LNCAP (cell line): ENCODE measurements at regions not wholly inside any gene's neighbourhood (a gene's known extent, or its start where the extent isn't known, plus 50 kb on each side); places are given as distances from the start of the nearest gene placed in this dataset.

Experiments
- TF ChIP-seq, protein P1 (sequence below): fragments of 450-650 bp; IDR thresholded peaks from 2 replicates; pipeline ENCODE4 v1.5.1; 2017; ENCODE audit warnings: mild to moderate bottlenecking

DNA sequence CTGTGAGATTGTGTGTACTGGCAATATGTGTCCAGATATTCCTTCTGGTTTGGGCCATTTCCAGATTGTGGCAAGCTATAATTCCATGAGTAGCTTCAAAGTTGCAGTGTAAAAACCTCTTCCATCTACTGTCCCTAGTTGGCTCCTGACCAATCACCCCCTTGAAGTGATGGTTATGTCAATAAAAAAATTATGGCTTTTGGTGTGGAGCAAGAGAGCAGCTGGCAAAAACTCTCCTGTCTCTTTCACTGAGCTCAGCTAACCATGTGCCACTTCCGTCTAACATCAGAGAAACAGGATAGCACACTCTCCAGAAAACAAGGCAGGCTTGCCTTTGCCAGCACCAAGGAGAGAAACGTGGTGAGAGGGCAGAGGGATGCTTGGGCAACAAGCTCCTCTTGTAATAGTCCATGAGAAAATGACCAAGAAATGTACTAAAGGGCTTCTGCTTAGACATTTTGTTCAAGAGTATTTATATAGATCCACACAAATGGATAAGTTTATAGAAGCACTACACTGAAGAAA lies 914.4 kb upstream of the SEMA6A start:
- TF ChIP-seq, protein P1, sequence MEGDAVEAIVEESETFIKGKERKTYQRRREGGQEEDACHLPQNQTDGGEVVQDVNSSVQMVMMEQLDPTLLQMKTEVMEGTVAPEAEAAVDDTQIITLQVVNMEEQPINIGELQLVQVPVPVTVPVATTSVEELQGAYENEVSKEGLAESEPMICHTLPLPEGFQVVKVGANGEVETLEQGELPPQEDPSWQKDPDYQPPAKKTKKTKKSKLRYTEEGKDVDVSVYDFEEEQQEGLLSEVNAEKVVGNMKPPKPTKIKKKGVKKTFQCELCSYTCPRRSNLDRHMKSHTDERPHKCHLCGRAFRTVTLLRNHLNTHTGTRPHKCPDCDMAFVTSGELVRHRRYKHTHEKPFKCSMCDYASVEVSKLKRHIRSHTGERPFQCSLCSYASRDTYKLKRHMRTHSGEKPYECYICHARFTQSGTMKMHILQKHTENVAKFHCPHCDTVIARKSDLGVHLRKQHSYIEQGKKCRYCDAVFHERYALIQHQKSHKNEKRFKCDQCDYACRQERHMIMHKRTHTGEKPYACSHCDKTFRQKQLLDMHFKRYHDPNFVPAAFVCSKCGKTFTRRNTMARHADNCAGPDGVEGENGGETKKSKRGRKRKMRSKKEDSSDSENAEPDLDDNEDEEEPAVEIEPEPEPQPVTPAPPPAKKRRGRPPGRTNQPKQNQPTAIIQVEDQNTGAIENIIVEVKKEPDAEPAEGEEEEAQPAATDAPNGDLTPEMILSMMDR: no peak

DNA sequence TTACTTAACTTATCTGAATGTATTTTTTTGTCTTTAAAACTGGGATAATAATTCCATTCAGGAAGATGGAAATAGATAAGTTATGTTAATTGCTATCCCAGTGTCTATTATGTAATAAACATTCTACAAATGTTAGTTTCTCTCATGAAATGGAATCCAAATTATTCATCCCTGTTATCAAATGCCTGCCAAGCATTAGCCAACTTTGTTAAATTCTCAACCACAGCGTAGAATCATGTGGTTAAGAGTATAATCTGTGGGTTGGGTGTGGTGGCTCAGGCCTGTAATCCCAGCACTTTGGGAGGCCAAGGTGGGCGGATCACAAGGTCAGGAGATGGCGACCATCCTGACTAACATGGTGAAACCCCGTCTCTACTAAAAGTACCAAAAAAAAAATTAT lies 912.9 kb upstream of the SEMA6A start:
- TF ChIP-seq, protein P1: no peak

DNA sequence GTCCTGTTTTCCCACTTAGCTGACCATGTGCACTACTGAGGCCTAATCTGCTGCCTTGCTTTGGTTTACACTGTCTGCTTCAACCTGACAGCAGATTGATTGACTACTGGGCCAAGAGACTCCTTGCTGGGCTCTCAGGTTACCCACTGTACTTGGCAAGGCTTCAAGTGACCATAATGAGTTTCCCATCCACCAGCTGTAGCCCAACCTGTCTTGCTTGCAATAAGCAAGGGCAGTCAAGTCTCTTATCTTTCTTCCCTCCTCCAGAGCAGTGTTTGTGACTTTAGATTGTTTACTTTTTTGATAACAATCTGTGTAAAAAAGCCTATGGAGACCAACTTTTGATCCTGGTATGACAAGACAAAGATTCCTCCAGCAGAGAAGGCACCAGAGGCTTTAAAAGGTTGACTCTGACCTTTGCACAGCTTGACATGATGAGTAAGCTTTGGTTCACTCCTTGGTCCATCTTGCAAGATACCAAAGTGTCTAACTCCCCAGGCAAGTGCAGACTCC lies 912.3 kb upstream of the SEMA6A start:
- TF ChIP-seq, protein P1: no peak

DNA sequence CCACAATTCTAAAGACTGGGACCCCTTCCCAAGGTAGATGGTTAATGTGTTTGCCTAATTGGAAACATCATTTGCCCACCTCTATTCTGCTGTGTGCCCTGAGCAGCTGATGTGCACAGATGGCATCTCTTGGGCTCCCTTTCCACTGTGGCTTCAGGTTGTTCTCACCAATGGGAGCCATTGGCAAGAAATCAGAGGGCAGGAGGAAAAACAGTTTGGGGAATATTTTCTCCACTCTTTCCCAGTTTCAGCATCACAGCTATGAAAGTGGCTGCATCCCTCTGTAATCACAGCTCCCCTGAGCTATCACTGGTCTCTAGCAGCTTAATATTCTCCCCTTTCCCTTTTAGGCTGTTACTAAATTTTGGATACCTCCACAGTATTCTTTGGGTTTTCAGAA lies 911.6 kb upstream of the SEMA6A start:
- TF ChIP-seq, protein P1: no peak

DNA sequence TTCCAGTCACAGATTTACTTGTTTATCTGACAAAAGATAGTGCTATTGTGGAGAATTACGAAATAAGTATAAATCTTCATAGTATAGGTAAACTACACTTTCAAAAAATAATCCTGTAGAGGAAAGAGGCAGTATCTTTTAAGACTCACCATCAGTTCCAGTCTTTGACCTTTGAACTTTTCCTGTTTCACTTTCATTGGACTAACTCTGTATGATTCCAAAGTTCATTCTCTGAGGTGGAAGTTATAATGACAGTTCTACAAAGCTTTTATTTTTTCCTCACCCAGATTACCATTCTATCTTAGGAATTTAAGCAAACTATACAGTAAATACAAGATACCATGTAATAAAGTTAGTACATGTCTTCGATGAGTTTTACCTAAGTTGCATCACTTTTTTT lies 901.3 kb upstream of the SEMA6A start:
- TF ChIP-seq, protein P1: no peak

DNA sequence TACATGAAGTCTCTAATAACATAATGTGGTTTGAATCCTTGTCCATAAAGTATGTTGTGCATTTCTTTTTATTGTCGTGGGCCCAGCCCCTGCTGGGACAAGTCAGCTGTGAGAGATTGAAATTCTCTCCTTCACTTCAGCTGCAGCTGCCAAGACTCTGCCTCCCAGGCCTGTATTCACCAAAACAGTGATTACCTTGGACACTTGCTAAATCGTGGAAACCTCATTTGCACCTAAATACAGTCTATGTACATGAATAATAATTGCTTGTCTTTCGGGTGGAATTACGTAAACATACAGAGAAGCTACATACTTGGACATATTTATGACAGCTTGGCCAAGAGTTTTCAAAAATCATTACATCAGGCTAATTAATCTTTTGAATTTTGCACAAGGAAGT lies 898.5 kb upstream of the SEMA6A start:
- TF ChIP-seq, protein P1: no peak

DNA sequence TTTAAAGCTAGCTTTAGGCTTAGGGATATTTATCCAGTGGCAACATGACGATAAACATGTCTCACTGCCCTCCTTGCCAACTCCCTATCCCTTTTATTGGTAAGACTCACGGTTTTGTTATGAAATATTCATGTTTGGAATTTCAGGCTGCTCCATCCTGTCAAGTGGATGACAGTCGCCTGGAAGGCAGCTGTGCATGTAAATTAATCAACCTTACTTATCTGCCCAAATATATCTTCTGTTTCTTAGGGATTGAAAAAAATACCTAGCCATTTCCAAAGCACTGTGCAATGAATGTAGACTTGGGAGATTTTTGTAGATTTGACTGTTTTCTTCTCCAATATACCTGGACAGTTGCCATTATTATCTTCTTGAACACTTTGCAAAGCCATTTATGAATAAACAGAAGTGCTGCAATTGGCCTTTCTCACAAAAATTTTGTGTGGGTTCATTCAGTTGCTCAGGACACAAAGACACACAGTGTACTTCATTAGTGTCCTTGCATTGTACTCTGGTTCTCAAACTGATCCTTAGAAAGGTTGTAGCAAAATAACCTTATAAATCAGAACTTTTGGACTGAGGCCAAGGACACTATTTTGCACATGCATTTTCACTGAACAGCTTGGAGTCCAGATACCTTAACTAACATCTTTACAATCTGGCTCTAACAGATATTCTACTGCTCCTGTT lies 889.4 kb upstream of the SEMA6A start:
- TF ChIP-seq, protein P1: no peak
